Stimulated activated CD4-positive, alpha-beta T cell treated with anti-CD3 and anti-CD28 coated beads, Interleukin-2, amount 100 ng/mL, for 24 hours (primary cell): ENCODE measurements at regions not wholly inside any gene's neighbourhood (a gene's known extent, or its start where the extent isn't known, plus 50 kb on each side); places are given as distances from the start of the nearest gene placed in this dataset.
"Not testable (repeated sequence)": the region's sequence is repeated elsewhere in the genome, so short reads cannot be mapped to it uniquely, and the experiment has no call there.

Experiments used
- DNase-seq, 2 donors: peaks; one replicate each; pipeline ENCODE4 v3.0.0-alpha.2; 2020

DNA sequence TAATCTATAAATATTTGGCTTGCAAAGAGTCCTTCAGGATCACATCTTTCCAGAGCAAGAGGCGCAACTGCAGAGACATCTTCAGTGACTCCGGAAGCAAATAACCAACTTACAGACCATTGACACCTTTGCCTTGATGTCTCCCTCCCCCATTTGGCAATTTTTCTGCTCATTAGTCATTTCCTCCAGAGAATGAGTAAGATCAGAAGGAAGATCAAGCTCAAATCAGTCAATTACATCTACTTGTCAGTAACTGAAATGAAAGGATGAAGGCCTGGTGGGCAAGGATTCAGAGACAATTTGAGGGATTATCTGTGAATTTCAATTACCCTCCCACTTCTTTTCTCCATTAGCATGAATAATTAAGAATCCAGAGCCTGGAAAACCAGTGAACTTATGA, 665.6 kb upstream of the CPEB2 start:
- no peak for DNase-seq

DNA sequence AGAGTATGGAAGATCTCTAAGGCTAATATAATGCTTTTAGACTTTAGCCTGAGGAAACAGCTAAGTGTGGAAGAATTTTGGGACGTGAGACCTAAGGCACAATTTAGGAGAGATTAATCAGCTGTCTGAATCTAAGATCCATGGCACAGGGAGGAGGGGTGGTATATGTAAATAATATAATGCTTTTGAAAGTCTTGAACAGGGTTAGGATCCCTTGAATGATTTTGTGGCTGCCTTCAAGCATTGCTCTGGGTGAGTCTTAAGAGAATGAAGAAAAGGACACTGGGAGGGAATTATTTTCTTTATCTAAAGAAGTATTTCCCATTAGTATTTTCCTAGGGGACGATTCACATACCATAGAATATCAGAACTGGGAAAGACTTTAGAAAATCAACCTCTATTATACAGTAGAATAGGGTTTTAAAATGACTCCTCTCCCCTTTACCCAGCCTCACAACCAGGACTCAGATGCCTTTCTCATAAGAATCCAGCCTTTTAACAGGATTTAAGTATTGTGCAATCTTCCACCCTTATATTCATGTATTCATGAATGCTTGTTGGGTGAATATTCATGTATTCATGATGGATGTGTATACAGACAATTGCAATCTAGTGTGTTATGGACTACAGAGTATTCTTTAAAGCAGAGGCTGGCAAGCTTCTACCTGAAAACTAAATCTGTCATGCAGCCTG, 664.2 kb upstream of the CPEB2 start:
- no peak for DNase-seq

DNA sequence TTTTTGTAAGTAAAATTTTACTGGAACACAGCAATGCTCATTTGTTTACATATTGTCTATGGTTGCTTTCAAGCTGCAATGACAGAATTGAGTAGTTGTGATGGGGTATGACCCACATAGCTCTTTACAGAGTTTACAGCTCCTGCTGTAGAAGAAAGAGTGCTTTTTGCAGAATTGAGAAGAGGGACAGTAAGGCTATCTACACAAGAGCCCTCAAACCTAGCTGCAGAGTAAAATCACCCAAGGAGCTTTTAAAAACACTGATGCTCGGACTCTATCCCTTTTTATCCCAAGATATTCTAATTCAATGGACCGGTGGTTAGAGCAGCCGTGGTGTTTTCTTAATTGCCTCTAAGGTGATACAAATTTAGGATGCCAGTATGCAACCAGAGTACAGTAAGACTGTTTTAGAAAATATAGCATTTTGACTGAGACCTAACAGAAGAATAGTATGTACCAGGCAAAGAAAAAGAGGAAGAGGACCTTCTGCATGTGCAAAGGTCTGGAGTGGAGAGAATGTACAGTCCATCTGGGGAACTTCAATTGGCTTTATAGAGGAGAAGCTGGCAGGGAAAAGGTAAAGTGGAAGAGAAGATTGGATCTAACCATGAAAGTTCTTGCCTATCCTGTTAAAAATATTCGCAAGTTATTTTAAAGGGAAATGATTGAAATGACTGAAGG, 663.6 kb upstream of the CPEB2 start:
- no peak for DNase-seq

DNA sequence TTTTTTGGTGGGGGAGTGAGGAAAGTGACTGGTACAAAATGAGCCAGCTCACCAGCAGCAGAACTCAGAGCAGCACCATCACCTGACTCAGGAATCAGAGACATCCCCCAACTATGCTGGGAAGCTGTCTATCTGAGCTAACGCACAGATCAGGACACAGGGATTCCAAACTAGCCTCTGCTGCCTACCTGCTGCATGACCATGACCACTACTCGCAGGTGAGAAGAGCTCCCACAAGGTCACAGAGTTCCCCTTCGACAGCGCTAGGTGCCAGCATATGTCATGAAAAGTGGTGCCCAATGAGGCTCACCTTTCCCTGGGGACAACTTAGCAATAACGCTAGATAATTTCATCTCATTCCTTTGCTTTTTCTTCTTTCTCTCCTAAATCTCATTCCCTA, 662.6 kb upstream of the CPEB2 start:
- no peak for DNase-seq

DNA sequence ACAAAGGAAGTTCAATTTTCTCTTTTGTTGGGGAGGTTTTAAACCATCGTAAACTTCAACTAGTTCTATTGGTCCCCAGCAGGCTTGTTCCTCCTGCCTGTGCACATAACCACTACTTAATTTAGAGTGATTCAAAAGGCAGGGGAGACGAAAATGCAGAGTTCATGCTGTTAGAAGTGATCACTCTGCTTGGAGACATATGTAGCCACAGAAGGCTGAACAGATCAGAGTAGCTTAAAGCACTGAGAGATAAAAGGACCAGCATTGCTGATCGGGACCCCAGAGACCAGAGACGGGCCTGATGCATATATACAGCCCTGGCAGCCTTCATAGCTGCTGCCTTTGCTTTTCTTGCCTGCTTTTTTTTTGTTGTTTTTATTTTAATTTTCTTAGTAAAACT, 662.0 kb upstream of the CPEB2 start:
- DNase-seq, result no peak

DNA sequence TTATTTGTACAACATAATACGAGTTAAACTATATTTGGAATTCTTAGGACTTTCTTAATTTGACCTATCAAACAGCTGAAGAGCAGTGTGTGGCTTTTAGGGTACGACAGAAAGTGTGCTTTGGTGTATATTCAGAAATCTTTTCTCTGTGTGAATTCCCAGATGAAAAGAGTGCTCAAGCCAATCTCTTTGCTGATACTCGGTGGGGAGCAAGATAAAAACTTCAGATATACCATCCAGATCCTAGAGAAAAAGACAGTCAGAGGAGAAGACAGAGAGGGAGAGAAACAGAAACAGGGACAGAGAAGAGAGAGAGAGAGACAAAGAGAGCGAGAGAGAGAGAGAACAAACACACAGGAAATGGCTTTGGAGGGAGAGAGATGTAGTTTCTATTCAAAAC, 658.3 kb upstream of the CPEB2 start:
- no peak for DNase-seq

DNA sequence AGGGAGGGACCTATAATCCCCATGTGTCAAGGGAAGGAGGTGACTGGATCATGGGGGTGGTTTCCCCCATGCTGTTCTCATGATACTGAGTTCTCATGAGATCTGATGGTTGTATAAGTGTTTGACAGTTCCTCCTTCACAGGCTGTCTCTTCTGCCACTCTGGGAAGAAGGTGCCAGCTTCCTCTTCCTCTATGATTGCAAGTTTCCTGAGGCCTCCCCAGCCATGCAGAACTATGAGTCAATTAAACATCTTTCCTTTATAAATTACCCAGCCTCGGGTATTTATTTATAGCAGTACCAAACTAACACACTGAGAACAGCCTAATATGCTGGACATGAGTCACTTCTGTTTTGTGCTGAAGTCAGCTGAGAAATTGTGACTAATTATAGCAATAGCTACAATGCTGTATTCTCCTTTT, 656.9 kb upstream of the CPEB2 start:
- no peak for DNase-seq

DNA sequence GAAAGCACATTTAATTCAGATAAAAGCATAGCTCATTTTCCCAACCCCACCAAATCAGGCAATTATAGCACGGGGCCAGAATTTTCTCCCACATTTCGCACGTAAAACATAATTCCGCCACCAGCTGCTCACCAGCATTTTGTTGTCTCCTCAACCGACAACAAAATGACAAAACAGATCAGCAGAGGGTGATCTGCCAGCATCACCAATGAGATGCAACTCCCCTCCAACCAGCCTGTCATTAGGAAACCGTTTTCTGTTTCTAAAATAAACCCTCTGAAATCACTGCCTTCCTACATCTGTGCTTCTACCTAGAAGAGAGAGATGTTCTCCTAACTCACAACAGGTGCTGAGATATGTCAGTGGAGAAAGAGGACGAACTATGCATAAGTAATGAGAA, 654.8 kb upstream of the CPEB2 start:
- no peak for DNase-seq

DNA sequence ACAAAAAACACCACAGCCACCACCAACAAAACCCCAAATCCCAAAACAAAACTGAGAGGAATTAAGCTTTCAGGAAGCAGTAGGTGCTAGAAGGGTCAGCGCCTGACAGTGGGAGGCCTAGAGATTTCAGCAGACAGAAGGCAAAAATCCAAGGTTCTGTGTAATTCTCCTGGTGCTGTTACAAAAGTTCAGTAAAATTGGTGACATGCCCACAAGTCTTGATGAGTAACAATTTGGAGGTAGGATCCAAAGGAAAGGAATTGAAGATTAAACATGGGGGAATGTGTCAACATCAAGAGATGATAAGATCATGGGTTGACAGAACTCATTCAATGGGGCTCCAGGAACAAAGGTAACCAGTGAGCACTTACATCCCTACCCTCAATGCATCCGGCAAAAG, 653.8 kb upstream of the CPEB2 start:
- DNase-seq, result no peak

DNA sequence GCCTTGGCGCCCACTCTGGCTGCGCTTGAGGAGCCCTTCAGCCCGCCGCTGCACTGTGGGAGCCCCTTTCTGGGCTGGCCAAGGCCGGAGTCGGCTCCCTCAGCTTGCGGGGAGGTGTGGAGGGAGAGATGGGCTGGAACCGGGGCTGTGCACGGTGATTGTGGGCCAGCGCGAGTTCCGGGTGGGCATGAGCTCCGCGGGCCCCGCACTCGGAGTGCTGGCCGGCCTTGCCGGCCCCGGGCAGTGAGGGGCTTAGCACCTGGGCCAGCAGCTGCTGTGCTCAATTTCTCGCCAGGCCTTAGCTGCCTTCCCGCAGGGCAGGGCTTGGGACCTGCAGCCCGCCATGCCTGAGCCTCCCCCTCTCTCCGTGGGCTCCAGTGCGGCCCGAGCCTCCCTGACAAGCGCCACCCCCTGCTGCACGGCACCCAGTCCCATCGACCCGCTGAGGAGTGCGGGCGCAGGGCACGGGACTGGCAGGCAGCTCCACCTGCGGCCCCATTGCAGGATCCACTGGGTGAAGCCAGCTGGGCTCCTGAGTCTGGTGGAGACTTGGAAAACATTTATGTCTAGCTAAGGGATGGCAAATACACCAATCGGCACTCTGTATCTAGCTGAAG, 643.6 kb upstream of the CPEB2 start:
- not testable (repeated sequence) for DNase-seq

DNA sequence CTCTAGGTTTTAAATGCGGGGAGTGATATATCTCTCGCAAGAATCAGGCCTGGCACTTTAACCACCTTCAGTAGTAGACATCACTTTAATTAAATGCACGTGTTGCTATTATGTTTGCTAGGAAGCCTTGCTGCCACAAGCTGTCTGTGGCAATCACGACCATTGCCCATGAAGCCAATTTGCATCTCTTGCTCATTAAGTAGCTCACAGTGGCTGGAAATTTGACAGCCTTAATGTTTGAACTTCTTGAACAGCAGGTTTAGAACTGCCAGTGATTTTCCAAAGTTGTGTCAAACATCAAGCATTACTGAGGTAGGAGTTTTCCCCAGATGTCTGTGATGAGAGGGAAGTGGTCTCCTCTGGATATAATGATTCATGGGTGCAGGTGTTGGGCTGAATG, 642.3 kb upstream of the CPEB2 start:
- DNase-seq, result no peak

DNA sequence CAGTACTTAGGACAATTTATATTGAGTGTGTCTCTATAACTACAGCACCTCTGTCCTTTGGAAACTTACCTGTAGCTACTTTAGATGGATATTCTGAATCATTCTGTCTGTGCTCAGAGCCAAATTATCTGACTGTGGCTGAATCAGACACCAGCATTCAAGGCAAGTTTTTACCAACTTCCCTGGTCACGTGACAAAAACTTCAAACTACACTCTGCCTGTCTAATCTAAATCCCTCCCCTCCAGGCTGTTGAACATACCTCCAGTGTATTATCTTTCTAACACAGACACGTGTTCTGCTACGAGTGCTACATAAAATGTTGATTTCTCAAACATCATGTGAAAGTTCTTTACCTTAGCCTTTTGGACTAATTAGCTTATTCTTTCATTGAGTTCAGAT, 641.2 kb upstream of the CPEB2 start:
- no peak for DNase-seq

DNA sequence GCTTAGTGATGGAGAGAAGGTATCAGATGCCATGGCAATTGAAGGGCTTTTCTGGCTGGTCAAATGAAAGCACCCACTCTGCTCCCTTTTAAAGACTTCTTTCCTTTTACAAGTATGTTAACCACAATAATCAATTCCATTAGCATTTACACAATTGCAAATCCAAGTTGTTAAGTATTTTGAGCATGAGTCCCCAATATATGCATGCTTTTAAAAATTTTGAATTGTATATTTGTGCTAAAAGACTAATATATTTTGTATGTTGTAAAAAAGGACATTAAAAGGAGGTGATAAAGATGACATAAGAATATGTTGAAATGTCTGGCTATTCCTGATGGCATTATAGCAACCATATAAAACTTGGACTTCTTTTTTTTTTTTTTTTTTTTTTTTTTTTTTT, 639.9 kb upstream of the CPEB2 start:
- no peak for DNase-seq

DNA sequence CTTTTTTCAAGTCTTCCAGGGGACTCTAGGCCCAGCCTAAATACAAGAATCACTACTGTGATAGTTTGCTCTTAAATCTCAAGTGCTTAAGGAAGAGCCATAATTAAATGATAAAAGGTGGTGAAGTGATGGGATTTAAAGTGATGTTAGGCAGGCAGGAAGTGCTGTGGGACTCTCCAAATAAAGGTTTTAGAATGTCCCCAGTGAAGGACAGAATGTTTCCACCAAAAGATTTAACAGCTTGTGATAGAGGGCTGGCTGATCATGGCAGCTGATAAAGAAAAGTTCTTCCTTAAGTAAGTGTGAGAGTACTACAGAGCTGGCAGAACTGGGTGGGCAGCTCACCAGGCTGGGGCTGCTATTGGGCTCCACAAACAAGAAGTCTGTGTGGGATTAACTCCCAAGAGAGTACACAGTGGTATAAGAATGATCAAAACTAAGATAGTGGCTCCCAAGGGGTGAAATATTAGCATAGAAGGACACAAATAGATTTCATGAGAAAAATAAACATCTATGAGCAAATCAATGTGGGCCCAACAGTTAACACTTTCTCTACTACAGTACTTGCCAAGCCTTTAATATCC, 637.2 kb upstream of the CPEB2 start:
- no peak for DNase-seq

DNA sequence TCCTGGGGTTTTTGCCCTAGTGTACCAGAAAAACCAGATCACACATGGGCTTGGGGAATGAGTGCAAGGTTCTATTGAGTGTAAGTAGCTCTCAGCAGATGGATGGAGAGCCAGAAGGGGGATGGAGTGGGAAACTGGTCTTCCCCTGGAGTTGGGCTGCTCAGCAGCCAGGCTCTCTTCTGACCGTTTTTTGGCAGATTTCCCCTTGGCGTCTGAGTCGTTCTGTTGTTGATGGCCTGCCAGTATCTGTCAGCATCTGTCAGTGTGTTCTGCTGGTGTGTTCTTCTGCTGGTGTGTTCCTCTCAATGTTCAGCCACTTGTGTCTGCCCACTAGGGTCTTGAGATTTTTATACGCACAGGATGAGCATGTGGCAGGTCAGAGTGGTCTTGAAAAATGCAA, 633.9 kb upstream of the CPEB2 start:
- no peak for DNase-seq

DNA sequence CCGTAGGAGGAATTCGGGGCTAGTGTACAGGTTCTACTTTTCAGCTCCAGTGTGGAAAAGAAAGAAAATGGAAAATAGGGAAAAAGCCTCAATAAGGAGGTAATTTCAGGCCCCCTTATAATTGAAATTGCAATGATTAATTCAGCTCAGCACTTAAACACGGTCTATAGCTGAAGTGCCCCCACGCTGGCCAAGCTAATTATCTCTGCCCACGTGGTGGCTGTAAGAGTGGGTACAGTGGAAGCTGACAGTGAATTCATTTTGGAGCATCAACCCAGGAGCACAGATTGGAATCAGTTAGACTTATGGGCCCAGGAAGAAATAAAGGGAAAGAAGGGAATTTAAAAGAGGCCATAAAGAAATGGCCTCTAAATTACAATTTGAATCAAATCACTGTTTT, 631.1 kb upstream of the CPEB2 start:
- DNase-seq, result no peak

DNA sequence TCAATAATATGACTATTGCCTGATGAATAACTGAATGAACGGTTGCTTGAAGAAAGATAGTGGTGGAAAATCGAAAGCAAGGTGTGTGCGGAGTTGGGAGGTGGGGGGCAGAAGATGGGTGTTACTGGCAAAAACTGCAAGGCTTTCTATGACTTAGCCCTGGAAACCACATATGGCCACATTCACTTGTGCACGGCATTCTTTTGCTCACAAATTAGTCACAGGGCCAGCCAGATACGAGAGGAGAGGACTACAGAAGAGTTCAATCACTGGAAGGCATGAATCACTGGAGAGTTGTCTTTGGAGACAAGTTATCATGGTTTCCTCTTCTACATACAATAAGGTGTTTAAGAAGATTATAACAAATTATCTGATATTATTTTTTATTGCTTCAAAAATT, 626.5 kb upstream of the CPEB2 start:
- DNase-seq, result no peak

DNA sequence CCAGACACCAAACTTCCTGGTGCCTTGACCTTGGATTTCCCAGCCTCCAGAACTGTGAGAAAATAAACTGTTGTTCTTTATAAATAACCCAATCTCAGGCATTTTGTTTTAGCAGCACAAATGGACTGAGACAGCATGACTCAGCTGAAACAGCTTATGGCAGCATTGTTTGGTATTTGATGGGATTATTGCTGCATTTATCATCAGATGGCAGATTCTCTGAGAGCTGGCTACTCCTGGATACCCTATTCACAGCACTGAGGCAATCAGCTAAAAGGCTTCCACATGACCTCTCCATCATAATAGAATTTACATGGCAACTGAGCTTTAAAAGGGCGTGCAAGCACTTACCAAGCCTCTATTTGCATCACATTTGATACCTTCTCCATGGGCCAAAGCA, 623.1 kb upstream of the CPEB2 start:
- DNase-seq, result no peak

DNA sequence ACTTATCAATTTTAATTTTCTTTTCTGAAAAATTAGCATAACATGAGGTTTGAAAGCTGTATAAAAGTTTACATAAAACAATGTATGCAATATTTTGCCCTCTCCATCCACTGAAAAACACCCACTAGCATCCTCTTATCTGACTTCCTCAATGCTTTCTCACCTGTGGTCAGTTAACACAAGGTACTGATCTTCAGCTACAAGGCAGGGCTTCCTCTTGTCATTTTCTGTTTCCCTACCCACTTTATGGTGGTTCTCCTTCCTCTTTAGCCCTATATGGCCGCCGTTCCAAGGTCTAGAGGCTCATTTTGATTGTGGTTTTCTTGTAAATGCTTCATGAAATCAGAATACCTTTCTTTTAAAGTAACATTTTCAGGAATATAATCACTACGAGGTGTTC, 618.6 kb upstream of the CPEB2 start:
- no peak for DNase-seq

DNA sequence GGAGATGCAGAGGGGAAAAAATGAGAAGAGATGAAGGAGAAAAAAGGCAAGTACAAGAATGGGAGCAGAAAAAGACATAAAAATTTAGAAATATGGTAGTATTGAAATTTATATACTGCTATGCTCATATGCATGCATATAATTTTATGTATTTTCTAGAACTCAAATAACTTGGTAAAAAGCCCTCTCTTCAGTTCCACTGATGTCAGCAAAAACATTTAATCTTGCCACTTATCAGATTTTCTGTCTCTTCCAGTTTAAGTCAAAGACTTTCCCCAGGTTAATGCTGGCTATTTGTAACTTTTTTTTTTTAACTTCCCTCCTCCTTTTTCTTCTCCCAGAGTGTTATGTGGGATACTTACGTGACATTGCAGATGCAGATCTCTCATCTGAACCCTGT, 617.5 kb upstream of the CPEB2 start:
- DNase-seq, result no peak

DNA sequence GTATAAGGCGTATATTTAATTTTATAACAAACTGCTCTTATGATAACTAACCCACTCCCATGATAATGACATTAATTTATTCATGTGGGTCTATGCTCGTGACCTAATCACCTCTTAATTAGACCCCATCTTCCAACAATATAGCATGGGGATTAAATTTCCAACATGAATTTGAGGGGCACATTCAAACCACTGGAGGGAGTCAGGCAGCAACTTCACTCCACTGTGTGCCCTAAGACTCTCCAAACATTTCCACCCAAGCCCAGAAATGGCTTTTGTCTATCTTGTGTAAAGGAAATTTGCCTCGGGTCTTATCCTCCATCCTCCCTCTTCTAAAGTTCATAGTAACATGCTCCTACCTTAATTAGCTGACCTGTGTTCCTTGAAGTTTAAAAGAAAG, 616.1 kb upstream of the CPEB2 start:
- no peak for DNase-seq

DNA sequence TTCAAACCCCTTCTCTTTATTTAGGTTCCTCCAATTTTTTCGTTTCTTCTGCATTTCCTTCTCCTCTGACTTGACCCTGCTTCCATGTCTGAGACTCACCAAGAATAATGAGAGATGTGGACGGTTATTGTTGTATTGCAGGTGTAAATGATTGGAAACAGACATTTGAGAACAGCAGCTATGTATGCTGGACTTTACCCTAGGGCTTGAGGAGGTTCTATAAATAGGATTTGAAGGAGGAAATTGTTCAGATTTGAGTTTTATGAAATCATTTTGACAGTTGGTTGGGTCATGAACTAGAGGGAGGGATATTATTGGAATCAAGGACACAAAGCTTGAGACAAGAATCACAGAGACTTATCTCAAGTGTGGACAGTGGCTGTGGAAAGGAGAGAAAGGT, 614.6 kb upstream of the CPEB2 start:
- no peak for DNase-seq

DNA sequence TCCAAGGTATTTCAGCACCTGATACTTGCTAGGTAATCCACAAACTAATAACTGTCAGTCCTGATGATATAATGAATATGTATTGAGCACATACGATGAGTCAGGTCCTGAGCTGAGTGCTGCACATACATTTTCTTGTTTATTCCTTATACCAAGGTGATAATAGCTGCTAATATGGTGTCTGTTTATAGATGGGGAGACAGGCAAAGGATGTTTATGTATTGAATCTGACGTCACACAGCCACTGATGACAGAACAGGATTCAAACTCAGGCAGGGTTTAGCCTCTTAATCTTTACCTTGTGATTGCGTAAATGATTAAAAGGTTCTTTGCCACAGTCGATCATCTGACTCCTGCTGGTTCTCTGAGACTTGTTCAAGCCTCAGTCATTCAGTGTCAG, 609.9 kb upstream of the CPEB2 start:
- no peak for DNase-seq

DNA sequence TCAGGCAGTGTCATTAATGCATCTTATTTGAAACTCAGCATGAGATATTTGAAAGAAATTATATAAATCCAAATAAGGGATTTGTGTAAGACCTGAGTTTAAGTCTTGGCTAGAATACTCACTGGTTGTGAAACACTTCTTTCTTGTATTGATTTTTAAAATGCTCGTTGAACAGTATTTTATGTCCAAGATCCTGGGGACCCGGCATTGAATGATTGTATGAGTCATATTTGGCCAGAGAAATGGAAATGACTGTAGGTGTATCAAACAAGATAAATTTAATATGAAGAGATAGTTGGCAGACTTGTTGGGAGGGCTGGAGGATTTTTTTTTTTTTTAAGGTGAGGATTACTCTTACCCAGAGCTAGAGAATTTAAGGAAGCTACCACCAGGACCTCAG, 606.1 kb upstream of the CPEB2 start:
- no peak for DNase-seq
